Trophoblast cell (in vitro differentiated cells and primary cell): ENCODE measurements at regions not wholly inside any gene's neighbourhood (a gene's known extent, or its start where the extent isn't known, plus 50 kb on each side); places are given as distances from the start of the nearest gene placed in this dataset.

Experiments used
- DNase-seq, 2 donors: peaks; one replicate each; pipeline ENCODE4 v3.0.0-alpha.2; 2016
- H2AFZ ChIP-seq: 2 replicates; pipeline ENCODE4 v1.6.1; 2013; ENCODE audit warnings: low read length, moderate library complexity, mild to moderate bottlenecking; ENCODE audit not compliant: insufficient read depth, poor library complexity
- H2AK5ac ChIP-seq: 2 replicates; pipeline ENCODE4 v1.6.1; 2013; ENCODE audit warnings: mild to moderate bottlenecking, low read length
- H2BK120ac ChIP-seq: 2 replicates; pipeline ENCODE4 v1.6.1; 2013; ENCODE audit warnings: low read length, mild to moderate bottlenecking, moderate library complexity; ENCODE audit not compliant: insufficient read depth, poor library complexity
- H2BK12ac ChIP-seq: 2 replicates; pipeline ENCODE4 v1.6.1; 2013; ENCODE audit warnings: mild to moderate bottlenecking, low read length, moderate library complexity
- H2BK5ac ChIP-seq: 2 replicates; pipeline ENCODE4 v1.6.1; 2013; ENCODE audit warnings: low read length, low read depth, moderate library complexity, mild to moderate bottlenecking; ENCODE audit not compliant: poor library complexity
- H3K14ac ChIP-seq: 2 replicates; pipeline ENCODE4 v1.6.1; 2013; ENCODE audit warnings: mild to moderate bottlenecking, low read length
- H3K18ac ChIP-seq: 2 replicates; pipeline ENCODE4 v1.6.1; 2013; ENCODE audit warnings: mild to moderate bottlenecking, low read length
- H3K23ac ChIP-seq: 2 replicates; pipeline ENCODE4 v1.6.1; 2013; ENCODE audit warnings: low read length
- H3K27ac ChIP-seq: 2 replicates; pipeline ENCODE4 v1.5.1; 2013; ENCODE audit warnings: low read depth, mild to moderate bottlenecking, inconsistent platforms, low read length, moderate library complexity
- H3K27me3 ChIP-seq: 2 replicates; pipeline ENCODE4 v1.6.1; 2013; ENCODE audit warnings: inconsistent platforms, mild to moderate bottlenecking, low read length, moderate library complexity; ENCODE audit not compliant: insufficient read depth
- H3K36me3 ChIP-seq, 2 experiments: 1 replicate in 1 of 2; 2 replicates in 1 of 2; pipeline ENCODE4 v1.6.1; 2013; ENCODE audit warnings: low read length in 2 of 2, mild to moderate bottlenecking in 2 of 2, moderate library complexity in 1 of 2; ENCODE audit not compliant: insufficient read depth in 2 of 2, control insufficient read depth in 1 of 2
- H3K4ac ChIP-seq: 2 replicates; pipeline ENCODE4 v1.6.1; 2013; ENCODE audit warnings: low read depth, mild to moderate bottlenecking, low read length, moderate library complexity
- H3K4me1 ChIP-seq, 2 experiments: 1 replicate in 1 of 2; 2 replicates in 1 of 2; pipeline ENCODE4 v1.6.1; 2013; ENCODE audit warnings: low read length in 2 of 2, mild to moderate bottlenecking in 2 of 2, moderate library complexity in 1 of 2; ENCODE audit not compliant: insufficient read depth in 2 of 2, control insufficient read depth in 1 of 2
- H3K4me2 ChIP-seq: 2 replicates; pipeline ENCODE4 v1.6.1; 2013; ENCODE audit warnings: inconsistent platforms, mild to moderate bottlenecking, low read length, moderate library complexity
- H3K4me3 ChIP-seq: 2 replicates; pipeline ENCODE4 v1.5.1; 2013; ENCODE audit warnings: mild to moderate bottlenecking, low read depth, low read length, inconsistent platforms
- H3K79me1 ChIP-seq: one replicate; pipeline ENCODE4 v1.6.1; 2013; ENCODE audit warnings: low read length
- H3K79me2 ChIP-seq: 2 replicates; pipeline ENCODE4 v1.6.1; 2013; ENCODE audit warnings: low read length, mild to moderate bottlenecking; ENCODE audit not compliant: control insufficient read depth, insufficient read depth, poor library complexity
- H3K9ac ChIP-seq: 2 replicates; pipeline ENCODE4 v1.6.1; 2013; ENCODE audit warnings: mild to moderate bottlenecking, low read length
- H3K9me3 ChIP-seq: 2 replicates; pipeline ENCODE4 v1.6.1; 2013; ENCODE audit warnings: low read depth, mild to moderate bottlenecking, control low read depth, inconsistent platforms, low read length; ENCODE audit not compliant: insufficient read depth
- H4K12ac ChIP-seq: 2 replicates; pipeline ENCODE4 v1.6.1; 2013; ENCODE audit warnings: low read depth, mild to moderate bottlenecking, low read length, moderate library complexity
- H4K8ac ChIP-seq: 2 replicates; pipeline ENCODE4 v1.6.1; 2013; ENCODE audit warnings: low read depth, mild to moderate bottlenecking, low read length, moderate library complexity
- H4K91ac ChIP-seq: one replicate; pipeline ENCODE4 v1.6.1; 2013; ENCODE audit warnings: low read depth, mild to moderate bottlenecking, low read length, moderate library complexity
- WGBS: extraction: QIAGEN DNeasy Blood & Tissue Kit; methylation state at CpG from one replicate; pipeline ENCODE4 v1.1.7; 2013; ENCODE audit warnings: missing lambda C conversion rate; ENCODE audit not compliant: insufficient read length, insufficient coverage; ENCODE audit errors: extremely low coverage; 5-methylcytosine and 5-hydroxymethylcytosine counted together

DNA sequence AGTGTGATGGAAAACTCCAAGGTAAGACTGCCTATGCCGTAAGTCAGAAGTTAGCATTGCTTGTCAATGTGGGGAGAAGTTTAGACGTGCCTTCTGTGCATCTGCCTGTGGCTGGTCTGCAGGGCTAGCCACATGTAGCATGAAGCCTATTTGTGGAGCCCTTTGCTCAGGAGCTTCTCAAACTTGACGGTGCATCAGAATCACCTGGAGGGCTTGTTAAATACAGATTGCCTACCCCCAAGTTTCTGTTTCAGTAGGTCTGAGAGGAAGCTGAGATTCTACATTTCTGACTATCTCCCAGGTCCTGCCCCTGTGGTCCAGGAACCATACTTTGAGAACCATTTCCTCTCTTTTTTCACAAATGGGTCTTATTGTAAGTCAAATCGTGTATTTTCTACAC lies 292.1 kb upstream of the TPM1 start:
- H3K4me1 ChIP-seq: peaks cover 2 to 4% of the 10 kb centered on the region in 2 experiments

DNA sequence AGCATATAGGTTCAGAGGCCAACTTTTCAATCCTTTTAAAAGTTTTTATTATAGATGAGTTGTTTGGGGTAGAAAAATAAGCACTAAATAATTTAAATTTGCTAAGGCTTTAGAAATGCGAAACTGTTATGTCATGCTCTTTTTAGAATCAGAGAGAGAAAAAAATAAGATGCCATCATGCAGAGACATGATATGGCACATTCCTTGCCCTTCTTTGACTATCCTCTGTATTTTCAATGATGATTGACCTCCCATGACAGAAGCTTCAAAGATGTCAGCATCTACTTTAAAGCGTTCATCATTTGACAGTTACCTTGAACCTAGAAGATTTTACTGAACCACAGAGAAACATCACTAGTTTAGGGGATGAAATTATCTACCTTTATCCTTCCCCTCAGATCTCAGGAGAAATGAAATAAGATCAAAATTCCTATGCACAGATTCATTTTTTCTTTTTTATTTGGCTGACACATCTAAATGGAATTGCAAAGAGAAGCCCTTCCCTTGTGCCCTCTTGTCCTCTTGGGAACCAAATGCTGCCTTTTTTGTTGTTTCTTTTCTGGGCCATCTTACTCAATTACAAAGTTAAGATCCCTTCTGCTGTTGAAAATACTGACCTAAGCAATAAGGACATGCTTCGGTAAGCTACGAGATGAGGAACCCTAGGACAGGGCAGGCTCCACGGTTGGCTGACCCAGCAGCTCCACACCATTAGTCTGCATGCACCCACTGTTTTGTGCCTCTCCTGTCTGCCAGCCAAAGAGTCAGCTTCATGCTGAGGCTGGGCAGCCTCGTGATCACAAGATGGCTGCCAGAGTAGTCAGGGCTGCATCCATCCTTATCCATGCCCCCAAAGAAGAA lies 289.7 kb upstream of the TPM1 start:
- no peak overlapping the region for H3K18ac ChIP-seq
- H3K79me1 ChIP-seq: peaks cover 12% of the 10 kb centered on the region
- peaks cover 2 to 4% of the 10 kb centered on the region in 2 experiments for H3K4me1 ChIP-seq
- H2BK5ac ChIP-seq: no peak overlapping the region
- no peak overlapping the region for H2BK12ac ChIP-seq
- H3K27me3 ChIP-seq: no peaks in the 10 kb centered on the region
- H3K14ac ChIP-seq: no peak overlapping the region
- H2AFZ ChIP-seq: no peak overlapping the region
- no peak for DNase-seq
- peaks cover 2% of the 10 kb centered on the region for H3K79me2 ChIP-seq
- no peak overlapping the region for H3K4me3 ChIP-seq
- peak overlapping the region; percentile 66 for H2AK5ac ChIP-seq
- H4K8ac ChIP-seq: no peak overlapping the region
- peaks cover 27 to 39% of the 10 kb centered on the region in 2 experiments for H3K36me3 ChIP-seq
- H4K12ac ChIP-seq: no peak overlapping the region
- H3K4ac ChIP-seq: no peak overlapping the region
- no peak overlapping the region for H2BK120ac ChIP-seq
- H4K91ac ChIP-seq: no peak overlapping the region
- WGBS: no CpG with 5 or more reads among the region's 6 CpGs
- H3K9me3 ChIP-seq: peaks cover 2% of the 10 kb centered on the region
- H3K9ac ChIP-seq: no peak overlapping the region
- no peak overlapping the region for H3K27ac ChIP-seq
- H3K23ac ChIP-seq: no peak overlapping the region
- no peak overlapping the region for H3K4me2 ChIP-seq

More for the DNA sequence above, 292.1 kb upstream of the TPM1 start:
- H3K36me3 ChIP-seq: peaks cover 23 to 33% of the 10 kb centered on the region in 2 experiments
- H3K18ac ChIP-seq: no peak overlapping the region
- H3K14ac ChIP-seq: no peak overlapping the region
- no peak overlapping the region for H3K9ac ChIP-seq
- no peak overlapping the region for H3K4me3 ChIP-seq
- no peak overlapping the region for H3K27ac ChIP-seq
- H3K23ac ChIP-seq: no peak overlapping the region
- no peaks in the 10 kb centered on the region for H3K27me3 ChIP-seq
- no peak overlapping the region for H4K12ac ChIP-seq
- WGBS: no CpG with 5 or more reads among the region's 4 CpGs
- peaks cover under 1% of the 10 kb centered on the region for H3K9me3 ChIP-seq
- H2AK5ac ChIP-seq: no peak overlapping the region
- no peak overlapping the region for H2BK5ac ChIP-seq
- no peak overlapping the region for H2BK120ac ChIP-seq
- no peak for DNase-seq
- no peak overlapping the region for H3K4ac ChIP-seq
- H4K91ac ChIP-seq: no peak overlapping the region
- no peak overlapping the region for H2BK12ac ChIP-seq
- H3K79me1 ChIP-seq: peaks cover 9% of the 10 kb centered on the region
- no peak overlapping the region for H3K4me2 ChIP-seq
- peaks cover 2% of the 10 kb centered on the region for H3K79me2 ChIP-seq
- H4K8ac ChIP-seq: no peak overlapping the region
- H2AFZ ChIP-seq: no peak overlapping the region

DNA sequence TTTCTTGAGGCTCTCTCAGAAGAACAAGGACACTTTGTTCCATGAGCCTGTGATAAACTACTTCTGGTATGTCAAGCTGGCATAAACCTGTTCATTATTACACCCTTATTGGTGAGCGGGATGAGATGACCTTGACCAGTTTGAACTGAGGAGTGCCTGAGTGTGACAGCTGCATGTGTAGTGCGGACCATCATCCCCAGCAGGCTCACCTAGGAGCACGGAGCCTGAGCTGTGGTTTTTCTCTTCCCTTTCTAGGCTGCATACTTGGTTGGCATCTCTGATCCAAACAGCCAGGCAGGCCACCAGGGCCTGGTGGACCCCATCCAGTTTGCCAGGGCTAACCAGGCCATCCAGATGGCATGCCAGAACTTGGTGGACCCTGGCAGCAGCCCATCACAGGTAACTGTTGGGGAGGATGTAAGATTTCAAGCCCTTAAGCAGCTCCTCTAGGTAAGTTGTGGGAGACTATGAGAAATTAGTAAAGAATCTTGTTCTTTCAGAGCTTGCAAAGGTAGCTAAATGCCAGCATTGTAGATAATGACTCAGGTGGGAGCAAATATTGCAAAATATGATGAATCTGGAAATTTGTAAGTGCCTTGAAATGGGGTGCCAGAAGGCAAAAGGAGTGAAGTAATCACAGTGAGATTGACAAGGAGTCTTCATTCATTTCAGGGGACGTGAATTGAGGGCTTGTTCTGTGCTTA lies 288.9 kb upstream of the TPM1 start:
- Histone ChIP-seq H3K18ac (no peak overlapping the region), H4K8ac (no peak overlapping the region), H3K4me3 (peak overlapping the region; percentile 33), H3K79me1 (peaks cover 17% of the 10 kb centered on the region), H3K9me3 (peaks cover 2% of the 10 kb centered on the region), H3K4ac (no peak overlapping the region), H4K91ac (no peak overlapping the region), H4K12ac (no peak overlapping the region), H3K27me3 (no peaks in the 10 kb centered on the region), H2BK5ac (no peak overlapping the region), H3K9ac (peak overlapping the region; percentile 29), H3K36me3 (peaks cover 27 to 41% of the 10 kb centered on the region in 2 experiments), H3K14ac (no peak overlapping the region), H3K23ac (no peak overlapping the region), H2BK120ac (no peak overlapping the region), H2AFZ (no peak overlapping the region), H3K4me2 (no peak overlapping the region), H2AK5ac (no peak overlapping the region), H2BK12ac (no peak overlapping the region), H3K79me2 (peaks cover 2% of the 10 kb centered on the region), H3K27ac (no peak overlapping the region), H3K4me1 (peaks cover 6 to 9% of the 10 kb centered on the region in 2 experiments)
- no CpG with 5 or more reads among the region's 4 CpGs for WGBS
- DNase-seq: peak in 1 of 2 donors; percentile 61

DNA sequence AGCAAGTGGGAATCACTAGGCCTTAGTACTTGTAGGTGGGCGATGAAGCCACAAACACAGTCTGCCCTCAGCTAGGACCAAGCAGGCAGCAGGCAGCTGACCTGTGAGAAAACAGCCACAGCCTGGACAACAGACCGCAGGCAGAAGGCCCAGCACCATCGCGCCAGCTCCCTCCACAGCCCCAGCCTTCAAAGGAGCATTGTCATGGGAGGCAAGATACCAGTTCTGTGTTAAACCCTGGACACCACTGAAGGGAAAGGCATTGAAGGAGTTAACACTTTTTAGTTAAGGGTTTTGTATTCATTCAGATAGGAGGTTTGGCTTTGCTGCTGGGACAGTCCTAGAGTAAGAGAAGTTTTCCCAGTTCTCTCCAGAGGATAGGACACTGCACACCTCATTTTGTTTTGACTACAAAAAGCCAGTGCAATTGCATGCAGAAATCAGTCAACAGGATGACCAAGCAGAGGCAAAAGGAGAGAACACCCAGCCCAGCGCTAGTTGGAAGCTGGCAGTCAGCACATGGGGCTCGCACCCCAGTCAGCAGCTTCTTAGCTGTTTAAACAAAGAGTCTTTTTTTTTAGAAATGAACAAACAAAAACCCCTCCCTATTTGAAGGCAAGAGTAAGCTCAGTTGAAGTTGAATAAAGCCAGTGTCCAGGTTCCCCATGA lies 286.1 kb upstream of the TPM1 start:
- no peak overlapping the region for H2AK5ac ChIP-seq
- no peak overlapping the region for H3K18ac ChIP-seq
- H2BK5ac ChIP-seq: no peak overlapping the region
- no peak overlapping the region for H2AFZ ChIP-seq
- H3K4ac ChIP-seq: no peak overlapping the region
- peaks cover 25 to 41% of the 10 kb centered on the region in 2 experiments for H3K36me3 ChIP-seq
- no peak overlapping the region for H4K12ac ChIP-seq
- no peaks in the 10 kb centered on the region for H3K27me3 ChIP-seq
- peaks cover 2% of the 10 kb centered on the region for H3K9me3 ChIP-seq
- H3K4me1 ChIP-seq: peaks cover 6 to 19% of the 10 kb centered on the region in 2 experiments
- peaks cover 25% of the 10 kb centered on the region for H3K79me1 ChIP-seq
- H3K9ac ChIP-seq: no peak overlapping the region
- DNase-seq: no peak
- no peak overlapping the region for H2BK12ac ChIP-seq
- no peak overlapping the region for H3K4me3 ChIP-seq
- peak overlapping the region; percentile 4 for H3K27ac ChIP-seq
- H3K4me2 ChIP-seq: no peak overlapping the region
- peak overlapping the region; percentile 53 for H4K91ac ChIP-seq
- WGBS: no CpG with 5 or more reads among the region's 6 CpGs
- H3K79me2 ChIP-seq: peaks cover 5% of the 10 kb centered on the region
- no peak overlapping the region for H3K23ac ChIP-seq
- H2BK120ac ChIP-seq: no peak overlapping the region
- H4K8ac ChIP-seq: no peak overlapping the region
- H3K14ac ChIP-seq: no peak overlapping the region
